GM21717 (cell line): ENCODE measurements at regions not wholly inside any gene's neighbourhood (a gene's known extent, or its start where the extent isn't known, plus 50 kb on each side); places are given as distances from the start of the nearest gene placed in this dataset.
"Not testable (repeated sequence)": the region's sequence is repeated elsewhere in the genome, so short reads cannot be mapped to it uniquely, and the experiment has no call there.

Source experiments
- ATAC-seq: cut with Tn5 transposase; IDR thresholded peaks from one replicate; pipeline ENCODE4 v1.9.1; 2021; ENCODE audit warnings: mild to moderate bottlenecking, moderate library complexity; ENCODE audit not compliant: unreplicated experiment

DNA sequence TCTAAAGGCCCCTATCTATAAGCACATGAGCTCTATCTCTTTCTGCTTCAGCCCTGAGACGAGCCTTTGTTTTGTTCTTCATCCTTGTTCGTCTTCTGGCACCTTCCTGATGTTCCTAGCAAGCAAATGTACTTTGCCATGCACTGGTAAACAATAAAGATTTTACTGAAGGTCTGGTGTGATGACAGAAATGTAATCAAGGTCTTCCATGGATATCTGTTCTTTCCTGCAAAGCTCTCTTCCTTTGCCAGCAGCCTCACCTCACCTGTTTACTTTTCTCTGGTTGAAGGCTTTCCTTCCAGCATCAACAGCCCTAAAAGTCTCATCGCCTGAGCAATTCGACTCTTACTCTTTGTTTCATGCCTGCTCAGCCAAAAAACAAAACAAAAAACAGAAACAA, 330.3 kb downstream of the PCNX1 start:
- ATAC-seq: no peak

DNA sequence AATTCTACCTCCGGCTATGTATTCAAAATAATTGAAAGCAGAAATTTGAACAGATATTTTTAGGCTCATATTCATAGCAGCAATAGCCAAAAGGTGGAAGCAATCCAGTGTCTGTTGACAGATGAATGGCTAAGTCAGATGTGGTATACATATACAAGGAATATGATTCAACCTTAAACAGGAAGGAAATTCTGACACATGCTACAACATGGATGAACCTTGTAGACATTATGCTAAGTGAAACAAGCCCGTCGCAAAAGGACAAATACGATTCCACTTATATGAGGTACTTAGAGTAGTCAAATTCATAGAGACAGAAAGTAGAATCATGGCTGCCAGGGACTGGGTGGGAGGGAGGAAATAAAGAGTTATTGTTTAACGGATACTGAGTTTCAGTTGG, 331.6 kb downstream of the PCNX1 start:
- ATAC-seq: no peak

DNA sequence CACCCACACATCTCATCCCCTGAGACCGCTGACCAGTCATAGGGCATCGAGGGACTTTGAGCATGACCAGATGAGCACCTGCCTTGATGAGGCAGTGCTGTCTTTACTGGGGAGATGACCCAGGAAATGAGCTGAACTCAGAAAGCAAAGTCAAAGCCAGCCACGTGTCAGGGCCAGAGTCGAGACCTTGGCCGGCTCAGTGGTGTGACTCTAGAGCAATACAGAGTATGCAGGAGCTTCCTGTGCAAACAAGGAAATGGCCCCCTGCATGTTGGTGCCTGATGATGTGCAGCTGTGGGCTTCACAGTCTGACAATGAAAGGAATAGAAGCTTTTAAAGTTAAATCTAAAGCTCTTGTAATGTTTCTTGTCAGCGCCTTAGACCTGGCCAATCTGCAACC, 332.9 kb downstream of the PCNX1 start:
- ATAC-seq: no peak

DNA sequence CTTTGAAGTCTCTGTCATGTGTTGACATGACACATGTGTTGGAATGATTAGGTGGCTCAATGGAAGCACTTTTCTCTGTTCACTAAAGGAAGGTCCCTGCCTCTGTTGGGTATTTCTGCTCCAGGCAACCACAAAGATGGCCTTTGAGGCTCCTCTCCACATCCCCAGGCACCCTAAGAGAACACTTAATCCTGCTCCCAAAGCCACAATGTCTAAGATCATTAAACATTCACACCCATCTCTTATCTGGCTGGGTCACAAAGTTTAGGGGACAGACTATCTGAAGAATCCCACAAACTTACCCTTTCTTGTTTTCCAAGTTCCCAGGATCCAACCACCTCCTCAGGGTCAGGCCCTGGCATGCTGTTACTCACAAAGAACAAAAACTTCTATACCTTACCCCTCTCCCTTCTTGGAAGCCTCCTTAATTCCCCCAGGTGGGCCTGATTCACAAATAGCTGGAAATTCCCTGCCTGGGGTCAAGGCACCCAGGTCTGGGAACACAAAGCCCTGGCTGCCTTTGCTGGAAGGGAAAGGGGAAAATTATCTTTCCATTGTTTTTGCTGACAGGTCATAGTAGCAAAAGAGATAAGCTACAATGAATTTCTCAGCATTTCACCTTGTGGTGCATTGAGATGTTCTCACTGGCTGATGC, 333.7 kb downstream of the PCNX1 start:
- no peak for ATAC-seq

DNA sequence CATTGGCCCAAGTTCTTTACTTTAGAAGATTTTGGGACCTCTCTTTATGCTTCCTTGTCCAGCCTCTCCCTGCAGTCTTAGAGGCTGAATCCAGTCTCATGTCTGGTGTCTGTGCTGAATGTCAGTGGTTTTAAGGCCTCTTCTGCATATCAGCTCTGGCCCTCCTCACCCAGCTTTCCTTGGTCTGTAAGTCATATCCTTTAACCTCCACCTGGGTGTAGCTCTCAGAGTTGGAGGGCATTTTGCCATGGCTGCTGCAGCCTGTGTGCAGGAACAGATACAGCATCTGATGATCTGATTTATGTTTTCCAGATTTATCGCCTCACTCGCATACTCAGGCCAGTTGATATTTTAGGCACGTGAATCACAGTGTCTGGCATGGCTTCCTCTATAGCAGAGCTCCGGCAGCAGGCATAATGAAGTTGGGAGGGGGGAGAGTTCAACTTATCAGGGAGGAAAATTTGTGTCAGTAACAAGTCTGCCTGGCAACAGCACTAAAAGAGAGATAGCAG, 335.0 kb downstream of the PCNX1 start:
- no peak for ATAC-seq

DNA sequence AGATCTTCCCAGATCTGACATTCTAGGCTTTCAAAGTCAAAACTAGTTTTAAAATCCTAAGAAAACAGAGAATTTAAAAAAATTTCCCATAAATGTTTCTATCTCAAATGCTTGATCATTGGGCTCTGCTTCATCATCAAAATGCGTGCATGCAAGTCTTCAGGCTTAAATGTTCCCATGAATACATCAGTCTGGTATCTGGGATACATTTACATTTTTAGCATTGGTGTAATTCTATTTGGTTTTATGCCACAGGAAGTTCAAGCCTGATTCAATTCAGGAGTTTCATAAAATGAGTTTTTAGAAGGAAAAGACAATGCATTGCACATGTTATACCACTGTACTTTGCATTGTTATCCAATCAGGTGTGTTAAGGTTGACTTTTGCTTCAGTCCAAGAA, 336.4 kb downstream of the PCNX1 start:
- no peak for ATAC-seq

DNA sequence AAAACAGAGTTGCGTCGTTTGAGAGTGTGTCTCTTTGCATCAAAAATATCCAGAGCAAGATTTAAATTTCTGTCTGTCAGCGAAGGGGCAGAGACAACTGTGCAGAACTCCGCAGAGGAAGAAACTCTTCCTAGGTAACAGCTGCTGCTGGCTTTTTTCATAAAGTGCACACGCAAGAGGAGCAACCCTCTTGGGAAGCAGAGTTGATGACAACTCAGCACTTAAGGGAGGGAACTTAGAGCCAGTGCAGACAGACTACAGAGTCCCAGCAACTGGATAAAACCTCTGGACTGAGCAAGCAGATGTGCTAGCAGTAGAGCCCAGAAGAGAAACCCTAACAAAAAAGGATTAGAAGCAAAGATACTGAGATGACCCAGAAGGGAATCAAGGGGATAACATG, 337.1 kb downstream of the PCNX1 start:
- no peak for ATAC-seq

DNA sequence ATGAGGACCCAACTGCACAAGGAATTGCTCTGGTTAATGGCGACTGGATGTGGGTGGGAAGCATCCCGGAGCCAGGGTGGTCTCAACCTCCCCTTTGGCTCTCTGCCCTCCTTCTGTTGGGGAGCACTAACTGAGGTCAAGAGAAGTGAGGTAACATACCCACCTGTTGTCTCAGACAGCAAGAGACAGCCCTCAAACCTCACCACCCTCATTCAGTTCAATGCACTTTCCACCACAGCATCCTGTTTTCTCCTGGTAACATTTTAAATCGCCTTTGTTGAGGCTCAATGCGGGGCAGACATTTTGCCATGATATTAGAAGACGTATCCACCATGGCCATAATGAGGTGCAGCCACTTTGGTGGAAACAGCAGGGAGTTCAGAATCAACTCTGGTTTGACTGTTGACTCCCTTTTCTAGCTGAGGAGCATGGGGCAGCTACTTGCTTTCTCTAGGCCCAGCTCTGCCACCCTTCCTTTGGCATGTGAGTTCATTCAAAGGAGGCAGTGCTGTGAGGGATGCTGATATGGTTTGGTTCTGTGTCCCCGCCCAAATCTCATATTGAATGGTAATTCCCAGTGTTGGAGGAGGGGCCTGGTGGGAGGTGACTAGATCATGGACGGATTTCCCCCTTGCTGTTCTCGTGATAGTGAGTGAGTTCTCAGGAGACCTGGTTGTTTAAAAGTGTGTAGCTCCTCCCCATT, 338.6 kb downstream of the PCNX1 start:
- no peak for ATAC-seq

DNA sequence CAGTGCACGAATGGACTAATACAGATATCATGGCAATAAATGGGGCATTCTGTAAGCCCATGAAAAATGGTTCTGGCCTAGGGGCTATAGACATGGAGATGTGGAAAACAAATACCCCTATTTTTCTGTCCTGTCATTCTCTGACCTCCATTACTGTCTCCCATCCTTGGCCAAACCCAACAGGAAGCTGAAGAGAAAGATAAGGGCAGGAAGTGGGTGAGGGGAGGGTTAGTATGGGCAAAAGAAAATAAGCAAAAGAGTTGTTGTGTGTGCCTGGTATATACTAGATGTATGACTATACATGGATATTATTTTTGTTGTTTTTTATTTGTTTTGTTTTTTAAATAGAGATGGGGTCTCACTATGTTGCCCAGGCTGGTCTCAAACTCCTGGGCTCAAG, 339.3 kb downstream of the PCNX1 start:
- ATAC-seq: no peak

DNA sequence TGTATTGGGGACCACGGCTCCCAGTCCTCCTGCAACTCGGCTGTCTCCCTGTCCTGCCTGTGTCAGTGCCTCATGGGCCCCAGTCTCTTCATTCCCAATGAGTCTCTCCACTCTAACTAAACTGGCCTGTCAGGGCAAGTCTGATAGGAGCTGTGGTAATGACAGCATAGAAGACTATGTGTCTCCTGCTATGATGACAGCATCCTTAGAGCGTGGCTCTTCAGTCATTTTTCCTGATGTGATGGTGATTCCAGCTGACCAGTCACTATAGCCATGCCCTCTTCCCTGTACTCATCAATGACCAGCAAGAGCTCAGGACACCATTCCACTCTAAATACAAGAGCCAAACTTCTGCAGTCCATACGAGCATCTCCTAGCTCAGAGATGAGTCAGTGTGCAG, 339.8 kb downstream of the PCNX1 start:
- ATAC-seq: no peak

DNA sequence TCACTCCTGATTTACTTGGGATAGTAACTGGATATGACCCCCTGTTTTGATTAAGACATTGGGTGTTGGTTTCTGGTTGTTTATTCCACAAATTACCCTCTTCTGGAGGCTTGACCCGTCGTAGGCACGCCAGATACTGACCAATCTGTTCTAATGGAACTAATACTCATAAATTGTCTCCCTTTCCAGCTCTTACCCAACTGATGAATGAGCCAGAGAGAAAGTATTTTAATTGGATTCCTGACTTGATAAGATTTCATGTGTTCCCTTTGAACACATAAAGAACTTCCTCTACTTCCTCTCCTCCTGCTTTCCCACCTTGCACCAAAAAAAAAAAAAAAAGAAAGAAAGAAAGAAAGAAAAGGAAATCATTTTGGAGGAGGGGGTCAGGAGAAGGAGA, 340.9 kb downstream of the PCNX1 start:
- no peak for ATAC-seq

DNA sequence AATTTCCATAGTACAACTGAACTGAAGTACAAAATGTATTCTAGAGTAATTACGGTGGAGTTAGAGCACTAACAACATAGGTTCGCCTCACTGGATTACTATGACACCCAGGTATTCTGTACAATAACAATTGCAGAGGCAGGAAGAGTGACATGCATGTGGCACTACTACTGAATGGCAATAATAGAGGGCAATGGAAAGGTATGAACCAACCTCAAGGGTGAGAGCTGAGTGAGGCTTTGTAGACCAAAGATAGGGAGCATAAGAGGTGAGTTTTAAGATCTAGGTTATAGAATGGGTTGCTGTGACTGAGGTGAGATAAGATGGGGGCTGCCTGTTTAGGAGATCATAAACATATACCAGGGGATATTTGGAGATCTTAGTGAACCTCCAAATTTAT, 343.1 kb downstream of the PCNX1 start:
- no peak for ATAC-seq

DNA sequence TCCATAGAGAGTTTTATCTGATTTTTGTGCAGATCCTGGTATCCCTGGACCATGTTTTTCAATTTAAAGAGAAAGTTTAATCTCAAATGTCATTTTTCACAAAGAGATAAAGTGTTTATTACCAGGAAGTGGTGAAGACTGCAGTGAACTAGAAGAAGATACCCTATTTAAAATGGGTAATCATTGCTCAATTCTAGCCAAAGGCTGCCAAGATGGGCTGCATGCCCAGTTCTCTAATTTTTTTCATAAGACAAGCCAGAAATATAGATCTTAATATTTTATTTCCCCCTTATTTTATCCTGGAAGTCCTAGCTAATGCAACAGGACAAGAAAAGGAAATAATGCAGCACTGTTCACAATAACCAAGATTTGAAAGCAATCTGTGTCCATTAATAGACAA, 343.5 kb downstream of the PCNX1 start:
- ATAC-seq: no peak

DNA sequence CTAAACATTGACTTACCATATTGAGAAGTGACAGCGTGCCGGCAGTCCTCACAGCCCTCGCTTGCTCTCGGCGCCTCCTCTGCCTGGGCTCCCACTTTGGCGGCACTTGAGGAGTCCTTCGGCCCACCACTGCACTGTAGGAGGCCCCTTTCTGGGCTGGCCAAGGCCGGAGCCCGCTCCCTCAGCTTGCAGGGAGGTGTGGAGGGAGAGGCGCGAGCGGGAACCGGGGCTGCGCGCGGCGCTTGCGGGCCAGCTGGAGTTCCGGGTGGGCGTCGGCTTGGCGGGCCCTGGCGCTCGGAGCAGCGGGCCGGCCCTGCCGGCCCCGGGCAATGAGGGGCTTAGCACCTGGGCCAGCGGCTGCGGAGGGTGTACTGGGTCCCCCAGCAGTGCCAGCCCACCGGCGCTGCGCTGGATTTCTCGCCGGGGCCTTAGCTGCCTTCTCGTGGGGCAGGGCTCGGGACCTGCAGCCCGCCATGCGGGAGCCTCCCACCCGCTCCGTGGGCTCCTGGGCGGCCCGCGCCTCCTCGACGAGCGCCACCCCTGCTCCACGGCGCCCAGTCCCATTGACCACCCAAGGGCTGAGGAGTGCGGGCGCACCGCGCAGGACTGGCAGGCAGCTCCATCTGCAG, 346.9 kb downstream of the PCNX1 start:
- not testable (repeated sequence) for ATAC-seq

DNA sequence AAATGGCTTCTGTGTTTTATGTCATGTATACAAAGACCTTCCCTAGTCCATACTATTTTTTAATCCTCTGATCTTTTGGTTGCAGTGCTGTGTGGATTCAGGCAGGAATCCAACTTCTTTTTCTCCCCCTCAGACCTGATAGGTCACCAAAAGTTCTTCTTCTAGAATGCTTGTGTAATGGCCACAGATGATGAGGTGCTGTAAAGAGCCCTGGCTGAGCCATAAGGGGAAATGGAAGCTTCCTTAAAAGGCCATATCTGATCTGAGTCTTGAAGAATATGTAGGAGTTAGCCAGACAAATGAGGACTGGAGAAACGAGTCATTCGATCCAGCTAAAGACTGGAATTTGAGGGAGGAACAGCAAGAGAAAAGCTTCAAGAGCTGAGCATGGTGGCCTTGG, 353.9 kb downstream of the PCNX1 start:
- no peak for ATAC-seq

DNA sequence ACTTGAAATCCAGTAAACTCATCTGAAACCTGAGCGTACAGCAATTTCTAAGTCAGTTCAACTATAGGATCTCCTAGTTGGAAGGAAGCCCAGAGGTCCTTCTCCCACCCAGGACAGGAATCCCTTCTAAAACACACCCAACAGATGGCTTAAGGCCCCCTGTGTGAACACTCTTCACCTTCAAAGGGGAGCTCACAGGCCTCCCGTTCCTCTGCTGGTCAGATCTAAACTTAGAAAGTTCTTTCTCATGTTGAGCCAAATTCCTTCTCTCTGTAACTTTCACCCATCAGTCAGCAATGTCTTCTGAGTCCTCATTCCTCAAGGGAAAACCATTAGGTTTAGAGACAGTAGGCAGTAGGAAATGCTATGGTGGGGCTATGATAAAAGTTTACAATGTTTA, 355.2 kb downstream of the PCNX1 start:
- no peak for ATAC-seq

DNA sequence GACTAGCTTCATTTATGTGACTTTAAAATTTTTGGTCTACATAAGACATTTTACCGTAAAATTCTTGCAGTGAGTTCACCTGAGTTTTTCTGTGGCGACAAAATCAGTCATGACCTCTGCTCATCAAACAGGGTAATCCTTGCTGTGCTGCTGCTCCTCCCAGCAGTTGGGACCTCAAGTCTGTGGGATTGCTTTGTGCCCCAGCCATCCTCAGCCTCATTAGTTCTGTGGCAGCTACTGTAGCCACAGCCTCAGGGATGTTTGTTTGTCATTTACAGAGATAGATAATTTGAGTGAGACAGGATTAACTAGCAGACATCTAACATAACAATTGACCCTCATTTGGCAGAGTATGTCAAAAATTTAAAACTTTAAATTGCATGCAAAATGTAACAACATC, 357.0 kb downstream of the PCNX1 start:
- ATAC-seq: no peak

DNA sequence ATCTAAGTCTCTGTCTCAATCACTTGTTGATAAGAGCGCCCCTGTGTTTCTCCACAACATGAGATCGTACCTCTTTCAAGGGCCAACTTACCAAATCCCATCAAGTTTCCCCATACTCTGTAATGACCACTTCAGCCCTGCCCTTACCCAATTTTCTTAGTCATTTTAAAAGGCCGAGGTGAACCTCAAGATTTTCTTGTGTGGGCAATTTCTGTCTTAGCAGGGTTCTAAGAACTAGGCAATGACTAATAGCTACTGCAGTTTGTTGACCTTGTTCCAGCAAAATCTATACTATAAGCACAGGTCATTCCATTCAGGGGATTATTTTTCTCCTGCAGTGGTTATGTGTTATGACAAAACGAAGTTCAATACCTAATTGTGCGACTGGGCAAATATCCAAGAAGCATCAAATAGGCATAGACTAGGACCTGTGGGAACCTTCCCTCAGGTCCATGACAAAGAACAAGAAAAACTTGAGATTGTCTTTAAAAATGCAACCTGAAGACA, 359.8 kb downstream of the PCNX1 start:
- peak; percentile 53 for ATAC-seq

DNA sequence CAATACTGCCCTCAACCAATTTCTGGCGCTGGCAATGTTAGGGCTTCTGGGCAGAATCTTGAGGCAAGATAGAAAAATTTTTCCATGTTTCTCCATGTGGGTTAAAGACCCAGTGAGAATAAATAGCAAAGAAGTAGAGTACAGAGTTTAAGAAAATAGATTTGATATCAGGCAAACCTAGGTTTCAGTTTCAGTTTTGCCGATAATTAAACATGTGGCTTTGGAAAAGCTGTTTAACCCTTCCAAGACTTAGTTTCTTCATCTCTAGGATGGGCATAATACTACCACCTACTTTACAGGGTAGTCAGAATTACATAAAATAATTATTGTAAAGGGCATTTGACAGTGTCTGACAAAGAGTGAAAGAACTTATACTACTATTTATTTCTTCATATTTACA, 360.4 kb downstream of the PCNX1 start:
- ATAC-seq: no peak

DNA sequence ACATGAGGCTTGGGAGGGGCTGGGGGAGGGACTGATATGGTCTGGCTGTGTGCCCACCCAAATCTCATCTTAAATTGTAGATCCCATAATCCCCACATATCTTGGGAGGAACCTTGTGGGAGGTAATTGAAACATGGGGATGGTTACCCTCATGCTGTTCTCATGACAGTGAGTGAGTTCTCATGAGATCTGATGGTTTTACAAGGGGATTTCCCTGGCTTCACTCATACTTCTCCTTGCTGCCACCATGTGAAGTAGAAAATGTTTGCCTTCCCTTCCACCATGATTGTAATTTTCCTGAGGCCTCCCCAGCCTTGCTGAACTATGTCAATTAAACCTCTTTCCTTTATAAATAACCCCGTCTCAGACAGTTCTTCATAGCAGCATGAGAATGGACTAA, 362.9 kb downstream of the PCNX1 start:
- ATAC-seq: no peak

DNA sequence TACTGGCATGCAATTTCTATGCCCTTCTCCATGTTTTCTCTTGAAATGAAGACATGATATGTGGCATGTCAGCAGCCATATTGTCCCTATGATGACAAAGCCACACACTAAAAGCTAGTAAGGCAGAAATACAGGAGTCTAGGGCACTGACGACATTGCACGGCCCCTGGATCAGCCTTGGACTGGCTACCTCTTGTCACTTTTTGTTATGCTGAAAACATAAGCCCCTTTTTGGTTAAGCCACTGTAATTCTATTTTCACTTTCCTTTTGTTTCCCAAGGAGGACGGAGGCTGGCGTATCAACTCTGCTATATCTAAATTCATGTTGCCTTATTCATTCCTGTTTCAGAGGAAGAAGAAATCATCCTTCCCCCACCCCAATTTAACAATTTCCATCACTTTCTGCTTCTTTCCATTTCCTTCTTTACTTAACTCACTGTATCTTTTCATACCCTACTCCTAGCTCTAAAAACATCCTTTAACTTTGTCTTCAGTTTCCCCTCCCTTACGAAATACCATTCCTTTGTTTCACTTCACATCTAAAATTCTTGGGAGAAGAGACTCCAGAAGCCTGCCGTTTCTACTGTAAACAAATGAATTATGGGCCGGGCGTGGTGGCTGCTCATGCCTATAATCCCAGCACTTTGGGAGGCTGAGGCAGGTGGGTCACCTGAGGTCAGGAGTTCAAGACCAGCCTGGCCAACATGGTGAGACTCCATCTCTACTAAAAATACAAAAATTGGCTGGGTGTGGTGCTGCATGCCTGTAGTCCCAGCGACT, 364.1 kb downstream of the PCNX1 start:
- ATAC-seq: no peak
